Mesothelial cell of epicardium (in vitro differentiated cells): ENCODE measurements at regions not wholly inside any gene's neighbourhood (a gene's known extent, or its start where the extent isn't known, plus 50 kb on each side); places are given as distances from the start of the nearest gene placed in this dataset.

Source experiments
- DNase-seq, 2 experiments: peaks; one replicate each; pipeline ENCODE4 v3.0.0; 2021; ENCODE audit warnings: low spot score in 2 of 2; ENCODE audit not compliant: unreplicated experiment in 2 of 2
- H3K27ac Mint-ChIP-seq: 2 replicates; pipeline ENCODE4 v1.8.0; 2021; ENCODE audit warnings: mixed read lengths
- H3K27me3 Mint-ChIP-seq: 2 replicates; pipeline ENCODE4 v1.8.0; 2021; ENCODE audit warnings: low read depth, mixed read lengths
- H3K36me3 Mint-ChIP-seq: 2 replicates; pipeline ENCODE4 v1.8.0; 2021; ENCODE audit warnings: mixed read lengths
- H3K4me1 Mint-ChIP-seq: 2 replicates; pipeline ENCODE4 v1.8.0; 2021; ENCODE audit warnings: mixed read lengths
- H3K4me3 Mint-ChIP-seq: 2 replicates; pipeline ENCODE4 v1.8.0; 2021; ENCODE audit warnings: mild to moderate bottlenecking, moderate library complexity, mixed read lengths
- H3K9me3 Mint-ChIP-seq: 2 replicates; pipeline ENCODE4 v1.8.0; 2021; ENCODE audit warnings: mixed read lengths
- TF ChIP-seq, protein P1 (sequence below): fragments of 200-600 bp; sonication (generic); IDR thresholded peaks from one replicate; pipeline ENCODE4 v1.5.0; 2021; ENCODE audit warnings: antibody characterized with exemption; ENCODE audit not compliant: unreplicated experiment

DNA sequence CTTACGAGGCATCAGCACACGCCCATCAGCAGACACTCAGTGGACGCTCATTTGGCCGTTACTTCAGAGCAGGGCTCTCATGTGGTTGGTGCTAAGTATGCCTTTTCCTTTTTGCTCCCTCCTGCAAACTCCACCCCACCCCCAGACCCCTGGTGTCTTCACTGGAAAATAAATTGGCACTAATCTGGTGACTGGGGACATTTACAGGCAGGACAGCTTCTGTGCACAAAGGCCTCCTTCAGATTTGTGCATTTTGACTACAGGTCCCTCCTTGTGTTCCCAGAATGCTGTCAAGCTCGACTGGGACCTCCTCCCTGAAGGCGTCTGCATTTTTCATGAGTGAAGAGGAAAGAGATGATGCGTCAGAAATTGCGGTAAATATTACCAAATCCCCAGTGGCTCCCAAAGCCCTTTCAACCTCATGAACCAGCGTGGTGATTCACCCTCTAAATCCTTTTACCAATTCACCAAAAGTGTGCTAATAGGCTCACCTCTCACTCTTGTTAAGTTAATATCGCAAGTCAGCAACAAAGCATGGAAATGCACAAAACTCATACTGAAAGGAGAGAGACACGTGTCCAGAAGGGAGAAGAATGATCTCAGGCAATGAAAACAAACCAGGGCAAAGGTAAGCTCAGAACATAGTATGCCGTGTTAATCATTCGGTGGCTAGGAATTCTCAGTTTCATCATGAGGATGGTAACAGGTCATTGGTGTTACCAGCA is 119.0 kb downstream of the NKX6-1 start:
- Mint-ChIP-seq H3K9me3 (no peaks in the 10 kb centered on the region), H3K36me3 (no peaks in the 10 kb centered on the region), H3K27me3 (peaks cover 90% of the 10 kb centered on the region), H3K4me1 (no peaks in the 10 kb centered on the region), H3K27ac (no peak overlapping the region), H3K4me3 (no peak overlapping the region)
- TF ChIP-seq, protein P1, sequence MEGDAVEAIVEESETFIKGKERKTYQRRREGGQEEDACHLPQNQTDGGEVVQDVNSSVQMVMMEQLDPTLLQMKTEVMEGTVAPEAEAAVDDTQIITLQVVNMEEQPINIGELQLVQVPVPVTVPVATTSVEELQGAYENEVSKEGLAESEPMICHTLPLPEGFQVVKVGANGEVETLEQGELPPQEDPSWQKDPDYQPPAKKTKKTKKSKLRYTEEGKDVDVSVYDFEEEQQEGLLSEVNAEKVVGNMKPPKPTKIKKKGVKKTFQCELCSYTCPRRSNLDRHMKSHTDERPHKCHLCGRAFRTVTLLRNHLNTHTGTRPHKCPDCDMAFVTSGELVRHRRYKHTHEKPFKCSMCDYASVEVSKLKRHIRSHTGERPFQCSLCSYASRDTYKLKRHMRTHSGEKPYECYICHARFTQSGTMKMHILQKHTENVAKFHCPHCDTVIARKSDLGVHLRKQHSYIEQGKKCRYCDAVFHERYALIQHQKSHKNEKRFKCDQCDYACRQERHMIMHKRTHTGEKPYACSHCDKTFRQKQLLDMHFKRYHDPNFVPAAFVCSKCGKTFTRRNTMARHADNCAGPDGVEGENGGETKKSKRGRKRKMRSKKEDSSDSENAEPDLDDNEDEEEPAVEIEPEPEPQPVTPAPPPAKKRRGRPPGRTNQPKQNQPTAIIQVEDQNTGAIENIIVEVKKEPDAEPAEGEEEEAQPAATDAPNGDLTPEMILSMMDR, result no peak
- DNase-seq, result no peak

DNA sequence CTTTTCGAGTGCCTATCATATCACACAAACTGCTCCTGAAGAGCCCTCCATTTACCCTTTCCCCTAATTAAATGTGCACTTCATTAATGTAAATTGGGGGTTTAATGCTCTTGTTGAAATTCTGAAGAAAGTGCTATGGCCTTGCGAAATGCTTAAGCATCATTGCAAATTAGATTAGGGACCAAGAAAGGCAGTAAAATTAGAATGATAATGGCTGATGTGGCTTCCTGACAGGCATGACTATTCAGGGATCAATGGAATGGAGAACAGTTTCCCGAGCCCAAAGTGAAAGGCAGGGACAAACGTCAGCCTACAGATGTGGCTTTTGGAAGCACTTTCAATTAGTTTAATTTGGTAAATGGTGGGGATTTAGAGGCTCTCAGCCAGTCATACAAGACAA is 120.1 kb downstream of the NKX6-1 start:
- no peaks in the 10 kb centered on the region for H3K9me3 Mint-ChIP-seq
- no peaks in the 10 kb centered on the region for H3K36me3 Mint-ChIP-seq
- TF ChIP-seq, protein P1, result no peak
- no peak overlapping the region for H3K4me3 Mint-ChIP-seq
- peaks cover 91% of the 10 kb centered on the region for H3K27me3 Mint-ChIP-seq
- no peak overlapping the region for H3K27ac Mint-ChIP-seq
- no peaks in the 10 kb centered on the region for H3K4me1 Mint-ChIP-seq
- no peak for DNase-seq

DNA sequence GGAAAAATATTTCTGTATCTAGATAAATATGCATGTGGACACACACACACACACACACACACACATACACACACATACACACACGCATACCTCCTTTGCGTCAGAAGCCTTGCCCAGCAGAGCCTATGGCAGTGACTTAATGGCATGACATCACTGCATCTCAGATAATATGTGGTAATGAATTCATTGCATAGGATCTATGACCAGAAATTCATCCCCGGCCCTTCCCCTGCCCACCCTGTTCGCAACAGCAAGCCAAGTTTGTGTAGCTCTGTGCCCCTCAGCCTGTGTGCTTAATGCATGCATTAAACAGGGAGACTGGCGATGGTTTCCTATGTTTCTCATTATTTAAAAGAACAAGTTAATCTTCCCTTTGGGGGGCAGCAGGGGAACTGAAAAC is 120.7 kb downstream of the NKX6-1 start:
- no peak for DNase-seq
- Mint-ChIP-seq H3K4me1 (no peaks in the 10 kb centered on the region), H3K4me3 (no peak overlapping the region)

DNA sequence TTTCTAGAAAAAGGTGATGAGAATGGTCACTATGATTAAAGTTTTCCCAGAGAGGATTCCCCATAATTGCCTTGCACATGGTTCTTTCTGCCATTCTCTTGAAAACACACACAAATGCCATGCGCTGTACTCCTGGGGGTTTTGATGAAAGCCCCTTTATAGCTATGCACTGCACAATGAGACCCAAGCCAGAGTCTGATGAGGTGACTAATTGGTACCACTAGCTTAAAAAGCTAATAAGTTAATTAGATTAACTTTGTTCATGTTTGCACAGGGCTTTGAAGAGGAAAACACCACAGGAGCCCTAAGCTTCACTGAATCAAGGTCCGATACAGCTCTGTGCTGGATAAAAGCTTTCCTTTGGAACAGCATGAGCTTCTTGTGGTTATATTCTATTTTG is 132.2 kb downstream of the NKX6-1 start:
- peaks cover 27% of the 10 kb centered on the region for H3K27me3 Mint-ChIP-seq
- peaks cover 2% of the 10 kb centered on the region for H3K9me3 Mint-ChIP-seq
- no peak overlapping the region for H3K4me3 Mint-ChIP-seq
- no peak for DNase-seq
- H3K27ac Mint-ChIP-seq, result no peak overlapping the region
- no peaks in the 10 kb centered on the region for H3K36me3 Mint-ChIP-seq
- TF ChIP-seq, protein P1, result no peak
- no peaks in the 10 kb centered on the region for H3K4me1 Mint-ChIP-seq

More for the DNA sequence above, 120.7 kb downstream of the NKX6-1 start:
- peaks cover 90% of the 10 kb centered on the region for H3K27me3 Mint-ChIP-seq
- no peaks in the 10 kb centered on the region for H3K36me3 Mint-ChIP-seq
- no peaks in the 10 kb centered on the region for H3K9me3 Mint-ChIP-seq
- TF ChIP-seq, protein P1, result no peak
- no peak overlapping the region for H3K27ac Mint-ChIP-seq

DNA sequence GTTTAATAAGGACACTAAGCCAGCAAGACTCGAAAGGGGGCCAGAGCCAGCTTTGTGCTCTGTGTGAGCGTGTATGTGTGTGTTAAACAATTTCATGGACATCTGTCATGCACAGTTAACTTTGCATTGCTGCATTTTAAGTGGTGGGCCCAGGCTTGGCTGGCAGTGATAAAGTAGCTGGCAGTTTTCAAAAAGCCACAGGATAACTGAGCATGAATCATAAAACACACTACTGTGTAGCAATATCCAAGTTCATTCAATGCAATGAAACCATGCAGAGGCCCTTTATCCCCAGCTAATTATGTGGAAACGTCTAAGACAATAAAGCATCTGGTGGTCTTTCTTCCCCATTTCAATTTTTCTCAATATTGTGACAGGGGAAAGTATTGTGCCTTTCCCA is 132.9 kb downstream of the NKX6-1 start:
- peaks cover 10% of the 10 kb centered on the region for H3K9me3 Mint-ChIP-seq
- no peak overlapping the region for H3K4me3 Mint-ChIP-seq
- peaks cover 27% of the 10 kb centered on the region for H3K27me3 Mint-ChIP-seq
- no peaks in the 10 kb centered on the region for H3K4me1 Mint-ChIP-seq
- TF ChIP-seq, protein P1, result no peak
- no peak overlapping the region for H3K27ac Mint-ChIP-seq
- DNase-seq, result no peak
- no peaks in the 10 kb centered on the region for H3K36me3 Mint-ChIP-seq
